Activated T-cell treated with anti-CD3 and anti-CD28 coated beads for 4 hours (primary cell): ENCODE measurements at regions not wholly inside any gene's neighbourhood (a gene's known extent, or its start where the extent isn't known, plus 50 kb on each side); places are given as distances from the start of the nearest gene placed in this dataset.

Experiments used
- DNase-seq: peaks from one replicate; pipeline ENCODE4 v3.0.0-alpha.2; 2020

GRCh38 chr10:3510741-3511140 is 274.3 kb downstream of the KLF6 start:
- no peak for DNase-seq

- no peak for DNase-seq
These were observed 275.7 kb downstream of the KLF6 start for GRCh38 chr10:3509355-3509754.

- no peak for DNase-seq
These were observed 281.7 kb downstream of the KLF6 start for GRCh38 chr10:3503299-3503698.

- no peak for DNase-seq
These were observed 282.3 kb downstream of the KLF6 start for GRCh38 chr10:3502673-3503072.

- DNase-seq, result no peak
These were observed 284.6 kb downstream of the KLF6 start for GRCh38 chr10:3500408-3500856.

GRCh38 chr10:3499120-3499519 is 285.9 kb downstream of the KLF6 start:
- no peak for DNase-seq

- DNase-seq, result no peak
These were observed 287.4 kb downstream of the KLF6 start for GRCh38 chr10:3497581-3497980.

- no peak for DNase-seq
These were observed 288.9 kb downstream of the KLF6 start for GRCh38 chr10:3496138-3496537.

- DNase-seq, result no peak
These were observed 289.7 kb downstream of the KLF6 start for GRCh38 chr10:3495281-3495680.

- no peak for DNase-seq
These were observed 290.2 kb downstream of the KLF6 start for GRCh38 chr10:3494838-3495230.

GRCh38 chr10:3494131-3494837 is 290.7 kb downstream of the KLF6 start:
- no peak for DNase-seq

GRCh38 chr10:3493621-3494020 is 291.4 kb downstream of the KLF6 start:
- DNase-seq, result no peak

- DNase-seq, result no peak
These were observed 293.4 kb downstream of the KLF6 start for GRCh38 chr10:3491571-3491970.

- DNase-seq, result no peak
These were observed 297.8 kb downstream of the KLF6 start for GRCh38 chr10:3487228-3487627.

GRCh38 chr10:3486346-3487065 is 298.5 kb downstream of the KLF6 start:
- DNase-seq, result no peak

GRCh38 chr10:3485057-3485686 is 299.8 kb downstream of the KLF6 start:
- no peak for DNase-seq

- DNase-seq, result no peak
These were observed 300.5 kb downstream of the KLF6 start for GRCh38 chr10:3484306-3485056.

- DNase-seq, result no peak
These were observed 302.6 kb downstream of the KLF6 start for GRCh38 chr10:3482200-3482993.

- DNase-seq, result no peak
These were observed 303.5 kb downstream of the KLF6 start for GRCh38 chr10:3481496-3481895.

- DNase-seq, result no peak
These were observed 304.1 kb downstream of the KLF6 start for GRCh38 chr10:3480990-3481315.

- DNase-seq, result no peak
These were observed 304.6 kb downstream of the KLF6 start for GRCh38 chr10:3480281-3480989.
